Small intestine (tissue), 7 donors: ENCODE measurements at regions not wholly inside any gene's neighbourhood (a gene's known extent, or its start where the extent isn't known, plus 50 kb on each side); places are given as distances from the start of the nearest gene placed in this dataset.
A peak's percentile ranks its signal among the peaks of the same experiment; 100 is the strongest.
"Not testable (repeated sequence)": the region's sequence is repeated elsewhere in the genome, so short reads cannot be mapped to it uniquely, and the experiment has no call there.

Experiments
- DNase-seq, 2 donors: peaks; one replicate each; pipeline versions ENCODE4 v3.0.0 to v3.0.0-alpha.2; 2013
- FAIRE-seq: peaks from 2 replicates; lab custom pipeline; 2012; peaks lifted over from hg19 to GRCh38; lab: Jason Lieb, UNC
- H3K27ac ChIP-seq, 3 donors: one replicate each; pipeline ENCODE4 v1.5.1; 2013; ENCODE audit warnings: low read length in 2 of 3, mild to moderate bottlenecking in 2 of 3, control low read depth in 1 of 3, inconsistent platforms in 1 of 3, low read depth in 1 of 3, moderate library complexity in 1 of 3
- H3K27me3 ChIP-seq, 3 donors: one replicate each; pipeline ENCODE4 v1.6.1; 2013; ENCODE audit warnings: low read length in 3 of 3, inconsistent platforms in 1 of 3; ENCODE audit not compliant: control insufficient read depth in 3 of 3, insufficient read depth in 3 of 3
- H3K36me3 ChIP-seq, 3 donors: one replicate each; pipeline ENCODE4 v1.6.1; 2013; ENCODE audit warnings: low read length in 3 of 3, inconsistent platforms in 1 of 3, low read depth in 1 of 3, mild to moderate bottlenecking in 1 of 3, moderate library complexity in 1 of 3; ENCODE audit not compliant: control insufficient read depth in 3 of 3, insufficient read depth in 2 of 3
- H3K4me1 ChIP-seq, 3 donors: one replicate each; pipeline ENCODE4 v1.6.1; 2013; ENCODE audit warnings: low read length in 2 of 3, inconsistent platforms in 1 of 3, low read depth in 1 of 3, mild to moderate bottlenecking in 1 of 3, moderate library complexity in 1 of 3; ENCODE audit not compliant: control insufficient read depth in 3 of 3, insufficient read depth in 2 of 3
- H3K4me3 ChIP-seq, 3 donors: one replicate each; pipeline ENCODE4 v1.5.1; 2013; ENCODE audit warnings: low read length in 3 of 3, control low read depth in 1 of 3, inconsistent platforms in 1 of 3, low read depth in 1 of 3, mild to moderate bottlenecking in 1 of 3, moderate library complexity in 1 of 3
- H3K9me3 ChIP-seq, 2 donors: one replicate each; pipeline ENCODE4 v1.6.1; 2013; ENCODE audit warnings: low read depth in 1 of 2, low read length in 1 of 2; ENCODE audit not compliant: control insufficient read depth in 2 of 2, insufficient read depth in 1 of 2
- WGBS, 3 donors: extraction: QIAGEN DNeasy Blood & Tissue Kit; methylation state at CpG; one replicate each; pipeline ENCODE4 v1.1.7; 2013; 5-methylcytosine and 5-hydroxymethylcytosine counted together
- donor health status: healthy with polysubstance abuse.
- donor health status: control.
- donor health status: control.
- donor health status: Bipolar disorder and iron deficiency.
- donor health status: healthy.

- Histone ChIP-seq H3K9me3 (no peaks in the 10 kb centered on the region), H3K36me3 (no peaks in the 10 kb centered on the region), H3K27ac (no peak overlapping the region), H3K4me1 (no peaks in the 10 kb centered on the region), H3K4me3 (no peak overlapping the region), H3K27me3 (no peaks in the 10 kb centered on the region)
- no peak for FAIRE-seq
- no peak for DNase-seq
Observed at GRCh38 chr6:103812970-103813369, 1046.7 kb downstream of the HACE1 start.

GRCh38 chr6:103801901-103802479 is 1057.7 kb downstream of the HACE1 start:
- DNase-seq, H3K27me3 ChIP-seq, H3K9me3 ChIP-seq, H3K36me3 ChIP-seq, FAIRE-seq, H3K27ac ChIP-seq, H3K4me3 ChIP-seq, H3K4me1 ChIP-seq: not testable (repeated sequence)
- WGBS, 3 donors, result 82 to 86% (median 82%) methylated on average over 11 of the region's 11 CpGs

DNA sequence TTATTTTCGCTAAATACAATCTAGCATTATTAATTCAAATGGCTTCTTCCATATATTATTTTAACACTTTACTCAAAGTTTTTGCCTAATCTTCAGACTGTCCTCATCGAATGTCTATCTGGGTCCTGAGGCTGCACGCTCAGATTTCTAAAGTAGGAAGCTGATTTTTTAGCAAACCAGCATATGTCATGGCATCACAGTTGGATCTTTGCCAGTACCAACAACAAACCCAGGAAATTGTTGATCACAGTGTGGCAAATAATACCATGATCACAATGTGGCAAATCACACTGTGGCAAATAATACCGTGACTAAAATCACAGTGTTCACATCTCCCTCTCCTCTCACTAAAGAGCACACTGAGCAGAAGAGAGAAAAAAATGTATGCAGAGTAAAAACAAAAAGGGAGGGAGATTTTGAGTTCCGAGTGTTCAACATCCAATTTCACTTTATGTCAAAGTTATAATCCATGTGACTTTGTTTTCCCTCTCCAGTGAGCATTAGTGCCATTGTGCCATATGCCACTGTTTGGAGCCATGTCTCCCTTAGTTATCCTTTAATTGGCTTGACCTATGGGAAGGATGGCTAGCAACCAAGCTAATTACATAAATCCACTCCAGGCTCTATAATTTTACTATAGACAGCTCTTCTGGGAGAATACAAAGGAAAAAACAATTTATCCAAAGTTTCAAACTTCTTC is 1059.6 kb downstream of the HACE1 start:
- H3K4me1 ChIP-seq, result no peaks in the 10 kb centered on the region
- H3K27ac ChIP-seq, result no peak overlapping the region
- no peaks in the 10 kb centered on the region for H3K36me3 ChIP-seq
- no peaks in the 10 kb centered on the region for H3K9me3 ChIP-seq
- no peaks in the 10 kb centered on the region for H3K27me3 ChIP-seq
- WGBS, 3 donors, result 83 to 84% (median 84%) methylated on average over 5 of the region's 5 CpGs
- FAIRE-seq (no peak), DNase-seq (no peak)
- no peak overlapping the region for H3K4me3 ChIP-seq

DNA sequence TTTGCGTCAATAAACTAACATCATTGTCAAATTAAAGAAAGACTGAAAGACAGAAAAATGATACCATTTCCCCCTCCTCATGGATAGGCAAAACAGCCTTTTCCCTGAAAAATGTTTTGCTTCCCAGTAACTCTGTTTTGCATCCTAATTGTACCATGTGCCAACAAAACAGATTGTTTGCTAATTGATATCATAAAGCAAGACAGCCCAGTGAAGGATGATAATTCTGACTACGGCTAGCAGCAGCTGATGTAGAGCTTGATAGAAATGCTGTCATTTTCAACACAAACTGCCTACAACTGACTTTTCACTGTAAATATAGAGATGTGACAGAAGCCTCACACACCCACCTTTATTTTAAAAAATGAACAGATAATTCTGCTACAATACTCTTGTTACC is 1061.6 kb downstream of the HACE1 start:
- FAIRE-seq (no peak), DNase-seq (no peak)
- no peaks in the 10 kb centered on the region for H3K36me3 ChIP-seq
- no peaks in the 10 kb centered on the region for H3K27me3 ChIP-seq
- H3K4me3 ChIP-seq, result no peak overlapping the region
- 56 to 67% (median 61%) methylated on average over 2 of the region's 2 CpGs for WGBS, 3 donors
- H3K27ac ChIP-seq, result no peak overlapping the region
- H3K4me1 ChIP-seq, result no peaks in the 10 kb centered on the region
- H3K9me3 ChIP-seq, result no peaks in the 10 kb centered on the region

GRCh38 chr6:103797738-103798137 is 1062.0 kb downstream of the HACE1 start:
- Histone ChIP-seq H3K4me3 (no peak overlapping the region), H3K27ac (no peak overlapping the region), H3K4me1 (no peaks in the 10 kb centered on the region), H3K27me3 (no peaks in the 10 kb centered on the region), H3K36me3 (no peaks in the 10 kb centered on the region), H3K9me3 (no peaks in the 10 kb centered on the region)
- WGBS, 3 donors, result 39 to 54% (median 52%) methylated on average over 1 of the region's 1 CpG
- DNase-seq, result no peak
- FAIRE-seq, result peak; percentile 23

DNA sequence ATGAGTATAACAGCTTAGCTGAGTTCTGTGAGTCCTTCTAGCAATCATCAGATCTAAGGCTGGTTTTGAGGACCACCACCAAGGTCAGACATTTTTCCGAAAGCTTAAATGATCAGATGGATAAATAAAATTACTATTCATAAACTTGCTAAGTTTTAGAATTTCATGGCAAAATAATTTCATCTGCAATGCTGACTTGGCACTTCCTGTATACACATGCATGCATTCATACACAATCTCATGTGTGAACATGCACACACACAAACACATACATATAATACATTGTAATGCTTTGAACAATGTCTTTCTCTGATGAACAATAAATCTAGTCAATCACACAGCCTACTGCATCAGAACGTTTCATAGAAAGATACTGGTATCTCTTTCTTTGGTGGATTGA is 1068.3 kb downstream of the HACE1 start:
- no peak overlapping the region for H3K27ac ChIP-seq
- H3K9me3 ChIP-seq, result no peaks in the 10 kb centered on the region
- H3K36me3 ChIP-seq, result no peaks in the 10 kb centered on the region
- DNase-seq (no peak), FAIRE-seq (no peak)
- H3K27me3 ChIP-seq, result no peaks in the 10 kb centered on the region
- 52 to 77% (median 65%) methylated on average over 2 of the region's 2 CpGs for WGBS, 3 donors
- no peaks in the 10 kb centered on the region for H3K4me1 ChIP-seq
- no peak overlapping the region for H3K4me3 ChIP-seq

DNA sequence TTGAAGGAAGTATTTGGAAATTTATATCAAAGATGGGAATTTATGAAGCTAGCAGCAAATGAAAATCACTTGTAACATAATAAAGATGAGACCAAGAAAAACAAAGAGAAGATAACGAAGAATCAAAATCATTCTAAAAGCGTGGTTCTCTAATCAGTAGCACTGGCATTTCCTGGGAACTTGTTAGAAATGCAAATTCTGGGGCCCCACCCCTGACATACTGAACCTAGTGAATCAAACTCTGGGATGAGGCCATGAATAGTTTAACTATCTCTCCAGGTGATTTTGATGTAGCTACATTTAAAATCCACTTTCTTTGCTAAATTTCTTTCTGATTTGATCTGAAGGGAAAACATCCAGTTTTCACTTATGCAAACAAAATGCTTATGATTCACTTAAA is 1075.6 kb downstream of the HACE1 start:
- Histone ChIP-seq H3K27ac (no peak overlapping the region), H3K27me3 (no peaks in the 10 kb centered on the region), H3K36me3 (no peaks in the 10 kb centered on the region), H3K4me3 (no peak overlapping the region), H3K4me1 (no peaks in the 10 kb centered on the region), H3K9me3 (no peaks in the 10 kb centered on the region)
- 45 to 62% (median 49%) methylated on average over 2 of the region's 2 CpGs for WGBS, 3 donors
- FAIRE-seq (no peak), DNase-seq (no peak)

DNA sequence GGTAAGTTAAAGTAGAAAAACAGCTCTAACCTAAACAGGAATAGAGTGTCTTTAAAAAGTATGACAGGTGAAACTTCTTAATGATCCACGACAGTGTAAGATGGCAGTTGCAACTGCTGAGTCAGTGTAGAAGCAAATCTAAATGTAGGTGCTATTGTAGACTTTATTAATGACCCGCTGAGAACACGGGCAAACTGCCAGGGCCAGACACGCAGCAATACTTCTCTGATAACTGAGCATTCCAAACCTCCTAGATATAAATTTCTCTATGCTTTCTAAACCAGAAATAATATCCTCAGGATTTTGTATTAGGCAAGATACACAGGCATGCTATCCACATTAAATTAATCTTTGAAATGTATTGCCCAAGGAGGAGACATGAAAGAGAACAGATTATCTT is 1076.4 kb downstream of the HACE1 start:
- DNase-seq, result no peak
- no peaks in the 10 kb centered on the region for H3K4me1 ChIP-seq

GRCh38 chr6:103769431-103769830 is 1090.3 kb downstream of the HACE1 start:
- Histone ChIP-seq H3K9me3 (no peaks in the 10 kb centered on the region), H3K36me3 (no peaks in the 10 kb centered on the region), H3K4me1 (no peaks in the 10 kb centered on the region), H3K27ac (no peak overlapping the region), H3K4me3 (no peak overlapping the region), H3K27me3 (no peaks in the 10 kb centered on the region)
- 93 to 97% (median 95%) methylated on average over 1 of the region's 1 CpG for WGBS, 3 donors
- no peak for DNase-seq
- no peak for FAIRE-seq

More for the DNA sequence above, 1076.4 kb downstream of the HACE1 start:
- no peaks in the 10 kb centered on the region for H3K36me3 ChIP-seq
- FAIRE-seq, result no peak
- no peak overlapping the region for H3K4me3 ChIP-seq
- WGBS, 3 donors, result 6 to 31% (median 19%) methylated on average over 4 of the region's 4 CpGs
- H3K27ac ChIP-seq, result no peak overlapping the region
- H3K27me3 ChIP-seq, result no peaks in the 10 kb centered on the region
- no peaks in the 10 kb centered on the region for H3K9me3 ChIP-seq
